ENCODE measurements at regions not wholly inside any gene's neighbourhood (a gene's known extent, or its start where the extent isn't known, plus 50 kb on each side); places are given as distances from the start of the nearest gene placed in this dataset.
"Not testable (repeated sequence)": the region's sequence is repeated elsewhere in the genome, so short reads cannot be mapped to it uniquely, and the experiment has no call there.

DNA sequence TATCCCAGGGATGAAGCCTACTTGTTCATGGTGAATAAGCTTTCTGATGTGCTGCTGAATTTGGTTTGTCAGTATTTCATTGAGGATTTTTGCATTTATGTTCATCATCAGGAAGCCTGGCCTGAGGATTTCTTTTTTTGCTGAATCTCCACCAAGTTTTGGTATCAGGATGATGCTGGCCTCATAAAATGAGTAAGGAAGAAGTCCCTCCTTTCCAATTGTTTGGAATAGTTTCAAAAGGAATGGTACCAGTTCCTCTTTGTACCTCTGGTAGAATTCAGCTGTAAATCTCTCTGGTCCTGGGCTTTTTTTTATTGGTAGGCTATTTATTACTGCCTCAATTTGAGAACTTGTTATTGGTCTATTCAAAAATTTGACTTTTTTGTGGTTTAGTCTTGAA is 51.4 kb upstream of the GRID2 start:
- intact Hi-C loops (cut with DNase I); ATAC-seq (ENCODE audit: poor library complexity): not testable (repeated sequence)

DNA sequence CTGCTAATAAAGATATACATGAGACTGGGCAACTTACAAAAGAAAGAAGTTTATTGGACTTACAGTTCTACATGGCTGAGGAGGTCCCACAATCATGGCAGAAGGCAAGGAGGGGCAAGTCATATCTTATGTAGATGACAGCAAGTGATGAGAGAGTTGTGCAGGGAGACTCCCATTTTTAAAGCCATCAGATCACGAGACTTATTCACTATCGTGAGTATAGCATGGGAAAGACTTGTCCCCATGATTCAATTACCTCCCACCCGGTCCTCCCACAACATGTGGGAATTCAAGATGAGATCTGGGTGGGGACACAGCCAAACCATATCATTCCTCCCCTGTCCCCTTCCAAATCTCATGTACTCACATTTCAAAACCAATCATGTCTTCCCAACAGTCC is 50.9 kb upstream of the GRID2 start:
- no peak for DNase-seq
- intact Hi-C loops (cut with DNase I), result no loop called here
- no peak for ATAC-seq (ENCODE audit: poor library complexity)

More for the DNA sequence above, 51.4 kb upstream of the GRID2 start:
- DNase-seq, result not testable (repeated sequence)

DNA sequence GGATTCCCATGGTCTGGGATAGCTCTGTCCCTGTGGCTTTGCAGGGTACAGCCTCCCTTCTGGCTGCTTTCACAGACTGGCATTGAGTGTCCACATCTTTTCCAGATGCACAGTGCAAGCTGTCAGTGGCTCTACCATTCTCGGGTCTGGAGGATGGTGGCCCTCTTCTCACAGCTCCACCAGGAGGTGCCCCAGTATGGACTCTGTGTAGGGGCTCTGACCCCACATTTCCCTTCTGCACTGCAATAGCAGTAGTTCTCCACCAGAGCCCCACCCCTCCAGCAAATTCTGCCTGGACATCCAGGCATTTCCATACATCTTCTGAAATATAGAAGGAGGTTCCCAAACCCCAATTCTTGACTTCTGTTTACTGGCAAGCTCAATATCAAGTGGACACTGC is 50.2 kb upstream of the GRID2 start:
- ATAC-seq (ENCODE audit: poor library complexity), result no peak
- no peak for DNase-seq
- intact Hi-C loops (cut with DNase I), result no loop called here

Data from Right ventricle myocardium superior (tissue), 1 donor.